Endothelial cell of umbilical vein (primary cell): ENCODE measurements at regions not wholly inside any gene's neighbourhood (a gene's known extent, or its start where the extent isn't known, plus 50 kb on each side); places are given as distances from the start of the nearest gene placed in this dataset.

Source experiments
- BruUV-seq: library from RNA; stranded (reverse); fragments of 400-500 nt; replicated peaks from 2 replicates; lab custom pipeline; 2021; lab: Mats Ljungman, UMichigan
- CTCF ChIA-PET: fragments of 300-600, 350-600 bp; sonication (Branson Sonifier 250); formaldehyde crosslinking; loops from one replicate; lab custom pipeline; 2021; ENCODE audit warnings: antibody characterized with exemption, inconsistent platforms; lab: Charles Lee
- POLR2A ChIA-PET: fragments of 300-600, 350-600 bp; sonication (Branson Sonifier 250); formaldehyde crosslinking; loops from one replicate; lab custom pipeline; 2021; ENCODE audit warnings: antibody characterized with exemption, inconsistent platforms; lab: Charles Lee
- DNase-seq: peaks from one replicate; pipeline ENCODE4 v3.0.0-alpha.2; 2011; ENCODE audit warnings: low read depth, low spot score
- FAIRE-seq: peaks from 2 replicates; lab custom pipeline; 2011; peaks lifted over from hg19 to GRCh38; lab: Jason Lieb, UNC
- H2AFZ ChIP-seq: 2 replicates; pipeline ENCODE4 v1.6.0; 2012; ENCODE audit warnings: low read depth, low read length, control low read depth, inconsistent platforms
- H3K27ac ChIP-seq: 2 replicates; pipeline ENCODE4 v1.5.1; 2011; ENCODE audit warnings: low read depth, mild to moderate bottlenecking, control low read depth, low read length, moderate library complexity; ENCODE audit not compliant: insufficient read depth
- H3K27me3 ChIP-seq, 2 experiments: 2 replicates each; pipeline versions ENCODE4 v1.6.0 to v1.6.1; 2011; ENCODE audit warnings: low read length in 2 of 2, mixed read lengths in 1 of 2; ENCODE audit not compliant: control insufficient read depth in 2 of 2, insufficient read depth in 2 of 2
- H3K36me3 ChIP-seq, 2 experiments: 2 replicates in 1 of 2; 3 replicates in 1 of 2; pipeline ENCODE4 v1.5.1; 2011; ENCODE audit warnings: low read length in 2 of 2, mild to moderate bottlenecking in 1 of 2, moderate library complexity in 1 of 2; ENCODE audit not compliant: control insufficient read depth in 2 of 2, insufficient read depth in 2 of 2; ENCODE audit errors: extremely low read depth in 1 of 2
- H3K4me1 ChIP-seq: 3 replicates; pipeline ENCODE4 v1.5.1; 2011; ENCODE audit warnings: mild to moderate bottlenecking, low read length; ENCODE audit not compliant: control insufficient read depth, insufficient read depth; ENCODE audit errors: extremely low read depth
- H3K4me2 ChIP-seq: 2 replicates; pipeline ENCODE4 v1.6.1; 2011; ENCODE audit warnings: low read length, control low read depth, mixed read lengths; ENCODE audit not compliant: insufficient read depth
- H3K4me3 ChIP-seq, 3 experiments: fragments of 200-600 bp in 1 of 3; sonication (generic), shearing (Covaris generic) in 1 of 3; replicated peaks in 1 of 3; 2 replicates each; pipeline ENCODE4 v1.5.1; 2011 to 2016; ENCODE audit warnings: control low read depth in 3 of 3, low read length in 3 of 3, mild to moderate bottlenecking in 2 of 3, inconsistent platforms in 1 of 3, low read depth in 1 of 3, moderate library complexity in 1 of 3; ENCODE audit not compliant: insufficient read depth in 1 of 3
- H3K79me2 ChIP-seq: 2 replicates; pipeline ENCODE4 v1.6.0; 2012; ENCODE audit warnings: low read length, inconsistent platforms; ENCODE audit not compliant: control insufficient read depth, insufficient read depth
- H3K9ac ChIP-seq: replicated peaks from 2 replicates; pipeline ENCODE3; 2011; ENCODE audit warnings: low read length, control low read depth; ENCODE audit not compliant: insufficient read depth; ENCODE audit errors: extremely low read depth
- H3K9me1 ChIP-seq: replicated peaks from 3 replicates; pipeline ENCODE4 v1.6.0; 2011; ENCODE audit warnings: mild to moderate bottlenecking, low read length; ENCODE audit not compliant: control insufficient read depth, insufficient read depth; ENCODE audit errors: extremely low read depth
- H3K9me3 ChIP-seq: replicated peaks from 2 replicates; pipeline ENCODE4 v1.5.1; 2012; ENCODE audit warnings: low read length, inconsistent platforms; ENCODE audit not compliant: control insufficient read depth, insufficient read depth
- H4K20me1 ChIP-seq: replicated peaks from 2 replicates; pipeline ENCODE3; 2011; ENCODE audit warnings: mild to moderate bottlenecking, low read length; ENCODE audit not compliant: control insufficient read depth, insufficient read depth; ENCODE audit errors: extremely low read depth
- CTCF ChIP-seq, 2 donors: IDR thresholded peaks; 1 replicate in 1 of 2; 2 replicates in 1 of 2; pipeline ENCODE4 v1.5.1; 2011; ENCODE audit warnings: low read length in 2 of 2, mild to moderate bottlenecking in 2 of 2, moderate library complexity in 2 of 2, control low read depth in 1 of 2, inconsistent platforms in 1 of 2, low read depth in 1 of 2; ENCODE audit not compliant: insufficient read depth in 1 of 2; ENCODE audit errors: extremely low read depth in 1 of 2
- EZH2 ChIP-seq: IDR thresholded peaks from 2 replicates; pipeline ENCODE4 v1.6.1; 2012; ENCODE audit warnings: borderline replicate concordance, low read depth, mild to moderate bottlenecking, moderate library complexity, low read length, inconsistent platforms; ENCODE audit not compliant: severe bottlenecking
- FOS ChIP-seq: IDR thresholded peaks from 2 replicates; pipeline ENCODE4 v1.6.1; 2011; ENCODE audit warnings: mild to moderate bottlenecking, low read length, moderate library complexity, borderline replicate concordance; ENCODE audit not compliant: insufficient read depth
- GATA2 ChIP-seq: IDR thresholded peaks from 2 replicates; pipeline ENCODE4 v1.7.0; 2011; ENCODE audit warnings: low read depth, mild to moderate bottlenecking, moderate library complexity, mixed read lengths, low read length; ENCODE audit not compliant: insufficient read length, insufficient read depth
- JUN ChIP-seq: IDR thresholded peaks from 2 replicates; pipeline ENCODE4 v1.6.1; 2011; ENCODE audit warnings: borderline replicate concordance, low read depth; ENCODE audit not compliant: insufficient read length, insufficient read depth
- MAX ChIP-seq: IDR thresholded peaks from 2 replicates; pipeline ENCODE4 v1.6.1; 2011; ENCODE audit not compliant: insufficient read depth, insufficient read length
- MYC ChIP-seq: IDR thresholded peaks from one replicate; pipeline ENCODE4 v1.6.1; 2011; ENCODE audit warnings: mild to moderate bottlenecking, low read depth, low read length
- POLR2A ChIP-seq: IDR thresholded peaks from 2 replicates; pipeline ENCODE4 v1.6.1; 2012; ENCODE audit warnings: low read depth, mild to moderate bottlenecking, control low read depth, low read length
- POLR2AphosphoS5 ChIP-seq: IDR thresholded peaks from 2 replicates; pipeline ENCODE4 v1.6.1; 2012; ENCODE audit warnings: low read depth, mild to moderate bottlenecking, control low read depth, low read length, moderate library complexity; ENCODE audit not compliant: insufficient read depth
- dilution Hi-C: fragments of 300-500 bp; cut with MboI; formaldehyde crosslinking; loops from one replicate; pipeline ENCODE4 v1.15.0; 2019; ENCODE audit warnings: low sequenced_read_pairs; ENCODE audit not compliant: extremely low pct_ligation_motif_present
- intact Hi-C: fragments of 100-400 bp; cut with micrococcal nuclease; formaldehyde crosslinking; loops from one replicate; pipeline ENCODE4 v1.10.0; 2022

DNA sequence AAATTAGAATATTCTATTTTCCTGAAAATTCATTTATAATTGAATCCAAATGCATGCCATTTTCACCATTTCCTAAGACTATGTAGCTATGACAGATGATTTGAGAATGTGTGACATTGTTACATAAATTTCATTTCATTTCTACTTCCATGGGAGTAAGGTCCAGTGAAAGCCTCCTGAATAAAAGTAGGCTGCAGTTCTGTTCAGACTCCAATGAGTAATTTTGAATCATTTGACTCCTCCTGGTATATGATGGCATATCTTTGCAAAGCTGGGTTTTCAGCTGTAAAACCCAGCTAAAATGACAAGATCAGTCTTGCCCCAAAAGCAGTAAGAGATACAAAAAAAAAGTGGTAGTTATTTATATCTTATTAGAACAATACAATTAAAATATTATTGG lies 101.0 kb upstream of the DNAJC10 start:
- Histone ChIP-seq H3K9ac (no peak overlapping the region), H3K4me2 (no peak overlapping the region), H3K27ac (no peak overlapping the region), H3K36me3 (no peaks in the 10 kb centered on the region), H3K27me3 (no peaks in the 10 kb centered on the region), H3K9me3 (no peaks in the 10 kb centered on the region), H2AFZ (no peak overlapping the region), H3K4me3 (no peak overlapping the region), H3K79me2 (no peaks in the 10 kb centered on the region), H3K4me1 (peaks cover 30% of the 10 kb centered on the region), H4K20me1 (no peaks in the 10 kb centered on the region), H3K9me1 (no peaks in the 10 kb centered on the region)
- POLR2A ChIA-PET: no interaction called here
- intact Hi-C loops: loop anchor here (5.0 kb wide), 1 partner anchor 68 kb away; no protein-coding TSS in a partner anchor
- FAIRE-seq (no peak), DNase-seq (no peak)
- TF ChIP-seq POLR2A: no peak
- dilution Hi-C loops: no loop called here
- CTCF ChIA-PET: no interaction called here
- BruUV-seq: no TSS peak

DNA sequence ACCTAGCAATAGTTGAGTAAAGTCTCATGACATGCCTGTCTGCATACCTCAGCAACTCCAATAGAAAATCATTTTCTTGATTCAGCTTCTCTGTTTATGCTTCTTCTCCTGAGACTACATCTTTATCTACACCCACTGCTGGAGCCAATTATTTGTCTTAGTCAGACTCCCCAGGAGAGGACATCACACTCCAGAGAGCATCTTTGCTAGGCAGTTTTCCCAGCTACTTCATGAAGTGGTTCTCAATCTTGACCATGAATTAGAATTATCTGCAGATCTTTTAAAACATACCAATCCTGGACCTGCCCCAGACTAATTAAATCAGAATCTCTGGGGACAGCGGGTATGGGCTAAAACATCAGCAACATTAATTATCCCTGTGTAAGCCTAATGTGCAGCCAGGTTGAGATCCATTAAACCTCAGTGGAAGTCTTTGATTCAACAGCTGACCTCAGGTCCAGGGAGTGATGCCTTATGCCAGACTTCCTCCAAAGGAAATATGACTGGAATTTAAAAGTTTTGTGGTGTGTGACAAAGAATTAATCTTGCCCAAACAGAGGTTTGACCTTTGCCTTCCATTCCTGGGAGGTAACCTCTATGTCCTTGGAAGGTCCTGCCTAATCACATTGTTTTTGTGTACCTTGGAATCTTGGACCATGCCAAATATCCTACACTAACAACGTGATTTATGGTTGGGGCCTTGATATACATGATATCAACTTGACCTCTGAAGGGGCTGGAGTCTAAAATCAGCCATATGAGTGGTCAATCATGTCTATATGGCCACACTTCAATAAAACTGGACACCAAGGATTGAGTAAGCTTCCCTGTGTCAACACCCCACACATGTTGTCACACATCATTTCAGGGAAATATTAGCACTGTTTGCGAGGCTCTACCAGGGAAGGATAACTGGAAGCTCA lies 99.3 kb upstream of the DNAJC10 start:
- Histone ChIP-seq H3K36me3 (no peaks in the 10 kb centered on the region), H4K20me1 (no peaks in the 10 kb centered on the region), H3K9me3 (no peaks in the 10 kb centered on the region), H3K9ac (no peak overlapping the region), H3K27ac (peak overlapping the region; percentile 79), H3K79me2 (no peaks in the 10 kb centered on the region), H3K4me3 (no peak overlapping the region), H3K4me1 (peaks cover 30% of the 10 kb centered on the region), H3K27me3 (no peaks in the 10 kb centered on the region), H2AFZ (no peak overlapping the region), H3K4me2 (no peak overlapping the region), H3K9me1 (no peaks in the 10 kb centered on the region)
- dilution Hi-C loops (no loop called here), intact Hi-C loops (loop anchor here (1.0 to 5.0 kb wide), 2 partner anchors 69 to 211 kb away; no protein-coding TSS in a partner anchor)
- POLR2A ChIA-PET: no interaction called here
- no TSS peak for BruUV-seq
- FAIRE-seq (peak; percentile 78), DNase-seq (peak; percentile 96)
- CTCF ChIA-PET: no interaction called here
- TF ChIP-seq EZH2 (no peak), GATA2 (peak; percentile 96), POLR2AphosphoS5 (peak; percentile 89), POLR2A (peak; percentile 66), MAX (no peak), CTCF (IDR thresholded peaks at IDR 0.05; ENCODE audit: extremely low read depth in 1 of 2, insufficient read depth in 1 of 2, low read depth in 1 of 2, low read length in 2 of 2) (no peak), MYC (no peak), JUN (peak; percentile 69), FOS (peak; percentile 70)
